Activated T-cell treated with anti-CD3 and anti-CD28 coated beads for 48 hours (primary cell): ENCODE measurements at regions not wholly inside any gene's neighbourhood (a gene's known extent, or its start where the extent isn't known, plus 50 kb on each side); places are given as distances from the start of the nearest gene placed in this dataset.
"Not testable (repeated sequence)": the region's sequence is repeated elsewhere in the genome, so short reads cannot be mapped to it uniquely, and the experiment has no call there.

ENCODE experiments used
- DNase-seq: peaks from one replicate; pipeline ENCODE4 v3.0.0-alpha.2; 2020; ENCODE audit warnings: low read depth

DNA sequence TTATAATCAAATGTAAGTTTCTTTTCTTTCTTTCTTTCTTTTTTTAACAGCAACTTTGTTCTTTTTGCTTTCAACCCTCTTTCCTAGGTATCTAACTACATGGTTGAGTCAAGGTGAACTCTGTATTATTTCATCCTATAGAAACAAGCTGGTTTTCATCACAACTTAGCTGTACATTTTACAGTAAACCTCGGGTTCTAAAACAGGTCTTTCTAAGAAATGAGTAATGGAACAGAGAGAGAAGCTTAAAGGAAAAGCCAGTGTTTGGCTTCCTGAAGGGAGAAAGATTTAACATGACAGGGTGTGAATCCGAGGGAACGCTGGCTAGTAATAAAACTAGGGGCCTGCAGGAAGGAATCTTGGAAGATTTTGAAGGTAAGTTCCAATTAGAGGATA lies 143.4 kb upstream of the ITGB1 start:
- no peak for DNase-seq

DNA sequence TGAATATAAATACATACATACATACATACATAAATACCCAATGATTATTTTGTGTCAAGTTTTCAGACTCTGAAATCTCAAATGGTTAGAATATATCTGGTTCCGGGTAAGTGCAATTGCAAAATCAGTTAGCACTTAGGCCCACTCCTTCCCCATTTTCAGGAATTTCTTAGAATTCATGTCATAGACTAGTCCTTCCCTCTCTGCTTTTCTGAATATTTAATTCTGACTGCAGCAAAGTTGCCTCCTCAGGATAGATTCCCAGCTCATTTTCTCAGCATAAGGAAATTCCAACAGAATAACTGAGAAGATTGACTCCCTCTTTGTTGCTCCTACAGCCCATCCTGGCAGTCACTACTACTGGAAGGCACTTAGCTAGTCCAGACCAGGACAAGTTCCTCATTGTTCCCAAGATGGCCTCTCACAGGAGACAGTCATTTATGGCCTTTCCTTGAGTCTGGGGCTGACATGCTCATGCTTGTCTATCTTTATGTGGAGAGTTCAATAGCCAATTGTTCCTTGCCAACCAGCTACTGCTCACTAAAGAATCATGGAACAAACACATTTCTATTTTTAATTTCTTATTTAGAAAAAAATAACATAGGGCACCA lies 142.9 kb upstream of the ITGB1 start:
- DNase-seq = no peak

DNA sequence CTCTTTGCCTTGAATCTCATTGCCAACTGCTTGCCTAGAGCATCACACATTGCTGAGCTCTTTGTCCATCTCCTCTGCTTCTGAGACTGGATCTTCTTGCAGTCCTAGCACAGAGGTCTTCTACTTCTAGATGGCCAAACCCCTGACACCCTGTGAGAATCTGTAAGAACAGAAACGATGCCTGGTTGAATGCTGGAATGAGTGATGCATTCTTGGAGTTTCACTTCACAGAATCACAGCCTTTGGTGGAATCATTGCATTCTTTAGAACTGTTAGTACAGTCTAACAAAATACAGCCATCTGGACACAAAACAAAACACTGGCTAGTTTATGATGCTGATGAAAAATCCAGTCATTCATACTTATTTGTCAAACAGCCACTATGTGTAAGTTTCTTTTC lies 141.7 kb upstream of the ITGB1 start:
- no peak for DNase-seq

DNA sequence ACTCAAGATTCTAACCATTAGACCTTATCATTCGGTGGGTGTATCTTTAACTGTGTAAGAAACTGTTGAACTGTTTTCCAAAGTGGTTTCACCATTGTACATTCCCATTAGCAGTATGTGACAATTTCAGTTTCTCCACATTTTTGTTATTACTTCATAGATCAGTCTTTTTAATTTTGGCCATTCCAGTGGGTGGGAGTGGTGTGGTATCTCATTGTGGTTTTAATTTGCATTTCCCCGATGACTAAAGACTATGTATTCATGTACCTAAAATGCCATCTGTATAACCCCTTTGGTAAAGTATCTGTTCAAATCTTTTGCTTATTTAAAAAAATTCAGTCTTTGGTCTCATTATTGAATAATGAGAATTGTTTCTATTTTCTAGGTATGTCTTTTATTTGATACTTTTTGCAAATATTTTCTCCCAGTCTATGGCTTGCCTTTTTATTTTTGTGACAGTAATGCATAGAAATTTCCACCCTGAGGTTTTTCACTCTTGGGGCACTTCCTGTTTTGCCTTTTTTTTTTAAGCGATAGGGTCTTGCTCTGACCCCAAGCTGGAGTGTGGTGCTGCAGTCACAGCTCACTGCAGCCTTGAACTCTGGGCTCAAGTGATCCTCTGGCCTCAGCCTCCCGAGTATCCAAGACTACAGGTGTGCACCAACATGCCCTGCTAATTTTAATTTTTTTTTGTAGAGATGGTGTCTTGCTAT lies 141.1 kb upstream of the ITGB1 start:
- no peak for DNase-seq

DNA sequence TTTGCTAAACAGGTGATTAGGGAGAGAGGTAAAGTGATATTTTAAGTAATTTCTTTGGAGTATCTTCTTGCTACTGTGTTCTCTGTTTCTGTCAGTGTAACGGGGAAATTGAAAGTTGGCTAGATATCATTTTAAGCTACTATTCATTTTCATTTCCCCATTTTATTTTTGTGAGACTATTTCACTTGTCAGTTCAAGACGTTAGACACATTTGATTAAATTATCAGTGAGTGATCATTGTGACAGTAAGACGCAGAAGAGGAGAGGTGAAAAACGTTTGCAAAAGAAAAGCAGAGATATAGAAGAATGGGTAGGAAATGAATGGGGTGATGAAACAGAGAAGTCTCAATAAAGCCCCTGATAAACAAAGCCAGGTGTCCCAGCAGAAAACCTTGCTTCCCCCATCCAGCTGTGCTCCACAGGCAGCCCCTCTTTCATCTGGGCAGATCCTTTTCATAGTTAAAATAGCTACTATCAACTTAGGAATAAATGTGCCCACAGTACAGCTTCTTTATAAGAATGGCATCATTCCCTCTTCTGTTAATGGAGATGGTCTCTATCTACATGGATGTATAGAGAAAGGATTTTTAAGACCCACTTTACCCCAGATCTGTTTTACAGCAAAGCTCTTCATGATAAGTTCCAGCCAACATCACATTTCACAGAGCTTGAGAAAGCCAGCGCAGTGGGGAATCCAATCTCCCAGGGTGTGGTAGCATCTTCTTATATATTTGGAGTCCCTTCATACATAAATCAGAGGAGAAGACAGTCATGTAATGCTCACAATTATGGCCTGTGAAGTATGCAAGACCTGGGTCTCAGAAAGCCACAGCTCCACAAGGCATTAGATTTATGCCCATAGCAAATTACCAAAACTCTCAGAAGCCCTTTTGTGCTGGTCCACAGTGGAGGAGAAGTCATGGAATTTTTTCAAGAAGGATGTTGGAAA lies 138.1 kb upstream of the ITGB1 start:
- DNase-seq = no peak

DNA sequence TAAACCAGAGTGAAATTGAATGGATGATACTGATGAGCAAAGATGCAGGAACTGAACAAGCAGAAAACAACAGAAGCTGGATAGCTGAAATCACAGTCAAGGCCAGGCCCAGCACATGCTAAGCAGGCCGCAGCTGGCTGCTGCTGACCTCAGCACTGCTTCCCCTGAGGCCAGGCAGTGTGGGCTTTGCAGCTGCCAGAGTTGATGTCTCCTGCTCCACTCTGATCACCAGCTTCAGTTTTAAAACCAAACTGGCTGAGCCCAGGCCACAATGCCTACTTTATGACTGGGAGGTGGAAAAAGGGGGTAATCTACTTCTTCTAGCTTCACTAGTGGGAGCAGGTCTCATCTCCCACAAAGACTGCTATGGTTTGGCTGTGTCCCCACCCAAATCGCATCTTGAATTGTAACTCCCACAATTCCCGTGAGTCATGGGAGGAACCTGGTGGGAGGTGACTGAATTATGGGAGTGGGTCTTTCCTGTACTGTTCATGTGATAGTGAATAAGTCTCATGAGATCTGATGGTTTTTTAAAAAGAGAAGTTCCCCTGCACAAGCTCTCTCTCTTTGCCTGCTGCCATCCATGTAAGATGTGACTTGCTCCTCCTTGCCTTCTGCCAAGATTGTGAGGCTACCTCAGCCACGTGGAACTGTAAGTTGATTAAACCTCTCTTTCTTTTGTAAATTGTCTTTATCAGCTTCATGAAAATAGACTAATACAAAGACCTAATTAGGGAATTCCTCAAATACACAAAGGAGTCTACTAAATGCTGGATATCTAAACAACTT lies 136.4 kb upstream of the ITGB1 start:
- DNase-seq = no peak

DNA sequence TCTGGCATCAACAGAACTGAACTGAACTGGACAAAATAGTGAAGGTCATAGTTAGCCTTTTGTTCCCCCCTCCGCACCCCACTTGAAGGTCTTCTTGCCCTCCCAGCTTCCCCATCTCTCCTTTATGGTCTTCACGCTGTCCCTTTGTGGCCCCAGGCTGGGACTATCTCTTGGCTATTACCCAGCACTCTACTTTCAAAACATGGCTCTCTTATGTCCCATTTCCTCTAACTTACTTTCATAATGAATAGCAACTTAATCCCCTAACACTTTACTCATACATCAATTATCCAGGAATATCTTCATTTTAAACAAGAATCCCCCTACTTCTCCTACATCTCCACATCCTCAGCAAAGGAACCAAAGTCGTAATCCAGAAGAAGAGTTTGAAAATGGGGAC lies 135.3 kb upstream of the ITGB1 start:
- DNase-seq = no peak

DNA sequence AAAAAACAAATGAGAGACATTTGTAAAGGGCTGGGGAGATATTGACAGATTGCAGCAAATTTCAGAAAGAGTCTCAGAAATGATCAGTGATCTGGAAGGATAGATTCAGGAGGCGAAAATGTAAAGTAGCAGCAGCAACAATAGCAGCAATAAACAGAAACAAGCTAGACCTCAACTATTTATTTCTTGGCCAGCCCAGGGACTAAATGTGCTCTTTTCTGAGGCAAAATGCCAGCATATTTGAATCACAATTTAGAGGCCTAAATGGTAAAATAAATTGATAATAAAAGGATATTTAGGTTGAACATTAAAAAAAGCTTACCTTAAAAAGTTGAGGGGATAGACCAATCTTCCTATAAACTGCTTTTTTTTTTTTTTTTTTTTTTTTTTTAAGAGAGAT lies 134.6 kb upstream of the ITGB1 start:
- DNase-seq = no peak

DNA sequence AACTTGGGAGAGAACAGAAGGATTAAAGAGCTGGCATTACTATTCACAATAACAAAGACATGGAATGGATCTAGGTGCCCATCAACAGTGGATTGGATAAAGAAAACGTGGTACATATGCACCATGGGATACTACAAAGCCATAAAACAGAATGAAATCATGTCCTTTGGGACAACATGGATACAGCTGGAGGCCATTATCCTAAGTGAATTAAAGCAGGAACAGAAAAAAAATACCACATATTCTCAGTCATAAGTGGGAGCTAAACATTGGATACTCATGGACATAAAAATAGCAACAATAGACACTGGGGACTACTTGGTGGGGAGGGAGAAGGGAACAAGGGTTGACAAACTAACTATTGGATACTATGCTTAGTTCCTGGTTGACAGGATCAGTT lies 133.2 kb upstream of the ITGB1 start:
- DNase-seq = no peak

DNA sequence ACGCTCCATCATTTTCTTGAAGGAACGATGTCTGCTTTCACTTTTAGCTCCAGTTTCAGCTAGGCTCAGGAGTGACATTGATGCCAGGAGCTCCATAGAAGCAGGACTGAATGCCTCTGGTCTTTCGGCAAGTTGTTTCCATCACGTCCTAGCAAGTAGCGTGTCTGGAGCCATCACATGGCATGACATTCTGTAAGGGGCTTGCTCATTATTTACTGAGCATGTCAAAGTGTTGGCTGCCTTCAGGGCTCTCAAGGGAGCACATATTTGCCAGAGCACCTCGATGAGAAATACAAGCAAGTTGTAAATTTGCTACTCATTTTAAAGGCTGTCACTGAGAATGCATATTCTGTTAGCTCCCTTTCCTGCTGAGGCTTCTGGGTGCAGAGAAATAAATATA lies 131.0 kb upstream of the ITGB1 start:
- DNase-seq = no peak

DNA sequence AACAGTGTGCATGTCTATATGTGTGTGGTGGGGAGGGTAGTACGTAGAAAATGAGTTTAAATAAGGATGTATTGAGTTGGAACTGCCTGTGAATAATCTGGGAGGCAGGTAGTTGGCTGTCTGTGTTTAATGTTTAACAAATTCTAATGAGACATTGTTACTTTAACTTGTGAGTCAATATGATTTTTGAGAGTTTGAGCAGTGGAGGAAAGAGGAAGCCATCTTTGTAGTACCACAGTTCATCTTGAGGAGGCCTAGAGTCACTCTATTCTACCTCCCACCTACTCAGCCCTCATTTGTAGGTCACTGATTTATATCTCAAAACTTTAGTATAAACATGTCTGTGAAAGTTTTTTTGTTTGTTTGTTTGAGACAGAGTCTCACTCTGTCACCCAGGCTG lies 129.9 kb upstream of the ITGB1 start:
- DNase-seq = no peak

DNA sequence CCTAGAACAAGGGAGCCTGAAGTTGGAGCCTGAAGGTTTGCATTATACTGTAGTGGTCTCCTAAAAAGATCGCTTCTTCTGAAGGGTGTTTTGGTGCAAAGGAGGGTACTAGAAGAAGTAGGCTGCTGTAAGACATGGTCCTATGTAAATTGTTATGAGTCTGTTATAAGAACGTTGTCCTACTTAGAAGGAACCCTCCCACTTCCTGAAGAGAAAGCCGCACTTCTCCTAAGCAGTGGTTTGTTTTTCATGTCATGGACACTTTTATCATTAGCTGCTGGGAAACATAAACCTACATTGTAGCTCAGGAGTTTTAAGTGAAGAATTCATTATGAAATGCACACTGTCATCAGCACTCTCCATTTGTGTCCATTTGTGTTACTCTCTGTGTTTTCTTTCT lies 129.1 kb upstream of the ITGB1 start:
- no peak for DNase-seq

DNA sequence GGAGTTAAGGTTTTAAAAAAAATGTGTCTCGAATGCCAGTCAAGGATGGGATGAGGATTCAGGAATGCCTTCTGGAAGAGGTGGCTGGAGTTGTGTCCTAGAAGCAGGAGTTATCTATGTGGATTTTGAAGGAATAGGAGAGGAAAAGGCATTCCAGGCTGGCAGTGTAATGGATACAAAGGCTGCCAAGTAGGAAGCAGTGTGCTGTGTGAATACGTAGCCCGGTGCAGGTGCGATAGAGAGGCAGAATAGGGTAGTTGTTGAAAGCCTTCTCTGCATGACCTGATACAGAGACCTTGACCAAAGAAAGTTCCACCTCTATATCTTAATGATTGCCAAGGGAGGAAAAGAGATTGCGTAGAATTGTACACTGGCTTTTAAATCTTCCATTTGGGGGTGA lies 128.1 kb upstream of the ITGB1 start:
- no peak for DNase-seq

DNA sequence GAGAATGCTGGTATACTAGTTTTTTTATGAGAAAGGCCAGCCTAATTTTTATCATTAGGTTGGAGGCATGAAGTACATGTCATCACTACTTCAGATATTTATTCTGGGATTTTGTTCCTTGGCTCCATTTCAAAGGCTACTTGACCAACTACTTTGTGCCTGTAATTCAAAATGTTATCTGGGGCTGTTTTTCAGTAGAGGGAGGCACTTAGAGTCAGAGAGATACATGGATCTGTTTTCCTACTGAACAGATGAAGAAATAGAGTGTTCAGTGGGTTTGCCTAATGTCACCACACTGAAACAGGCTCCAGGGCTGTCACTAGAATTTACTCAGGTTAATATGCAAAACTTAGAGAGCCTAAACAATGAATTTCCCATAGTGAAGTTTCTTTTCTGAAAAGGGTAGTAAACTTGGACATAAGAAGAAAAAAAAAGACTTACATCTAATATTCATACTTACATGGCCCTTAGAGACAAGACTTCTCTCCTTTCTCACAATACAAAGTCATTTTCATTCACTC lies 127.3 kb upstream of the ITGB1 start:
- DNase-seq = no peak

DNA sequence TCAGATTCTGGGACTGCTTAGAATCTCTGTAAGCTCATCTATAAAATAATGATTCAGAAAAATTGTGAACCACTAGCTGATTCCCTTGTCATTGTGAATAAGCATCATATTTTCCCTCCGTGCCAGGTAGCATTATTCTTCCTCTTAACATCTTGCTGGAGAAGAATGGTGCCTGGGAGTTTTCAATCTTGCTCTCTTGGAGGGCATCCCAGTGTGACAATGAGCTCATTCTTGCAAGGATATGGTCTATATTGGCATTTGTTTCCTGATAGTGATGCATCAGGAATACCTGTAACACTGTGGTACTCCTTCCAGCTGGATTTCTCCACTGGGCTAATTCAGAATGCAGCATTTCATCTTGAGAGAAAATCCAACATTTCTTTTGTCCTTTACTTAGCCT lies 126.4 kb upstream of the ITGB1 start:
- DNase-seq = no peak

DNA sequence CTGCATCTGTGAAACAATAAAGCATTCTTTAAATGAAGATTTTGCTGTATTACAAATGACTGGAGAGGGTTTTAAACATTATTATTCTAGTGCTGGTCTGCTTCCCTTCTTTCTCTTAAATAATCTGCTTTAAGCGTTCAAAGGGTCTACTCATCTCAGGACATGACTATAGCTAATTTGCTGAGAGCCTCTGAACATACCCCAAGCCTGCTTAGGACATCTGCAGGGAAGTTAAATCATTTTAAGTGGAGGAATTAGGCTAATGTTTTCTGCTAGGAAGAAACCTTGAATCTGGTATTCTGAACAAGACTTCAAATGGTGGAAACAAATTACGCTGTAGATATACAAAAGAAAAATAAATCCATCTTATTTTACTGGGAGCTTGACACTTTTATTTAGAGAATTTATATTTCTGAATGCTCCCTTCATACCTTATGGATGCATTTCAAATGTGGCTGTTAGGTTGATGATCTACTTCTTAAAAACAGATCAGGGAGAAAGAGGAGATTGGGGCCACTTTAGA lies 124.4 kb upstream of the ITGB1 start:
- no peak for DNase-seq

DNA sequence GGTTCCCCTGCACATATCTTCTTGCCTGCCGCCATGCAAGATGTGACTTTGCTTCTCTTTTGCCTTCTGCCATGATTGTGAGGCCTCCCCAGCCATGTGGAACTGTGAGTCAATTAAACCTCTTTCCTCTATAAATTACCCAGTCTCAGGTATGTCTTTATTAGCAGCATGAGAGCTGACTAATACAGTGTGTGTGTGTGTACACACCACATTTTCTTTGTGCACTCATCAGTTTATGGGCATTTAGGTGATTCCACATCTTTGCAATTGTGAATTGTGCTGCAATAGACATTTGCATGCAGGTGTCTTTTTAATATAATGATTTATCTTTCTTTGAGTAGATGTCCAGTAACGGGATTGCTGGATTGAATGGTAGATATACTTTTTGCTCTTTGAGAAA lies 122.4 kb upstream of the ITGB1 start:
- DNase-seq = not testable (repeated sequence)

DNA sequence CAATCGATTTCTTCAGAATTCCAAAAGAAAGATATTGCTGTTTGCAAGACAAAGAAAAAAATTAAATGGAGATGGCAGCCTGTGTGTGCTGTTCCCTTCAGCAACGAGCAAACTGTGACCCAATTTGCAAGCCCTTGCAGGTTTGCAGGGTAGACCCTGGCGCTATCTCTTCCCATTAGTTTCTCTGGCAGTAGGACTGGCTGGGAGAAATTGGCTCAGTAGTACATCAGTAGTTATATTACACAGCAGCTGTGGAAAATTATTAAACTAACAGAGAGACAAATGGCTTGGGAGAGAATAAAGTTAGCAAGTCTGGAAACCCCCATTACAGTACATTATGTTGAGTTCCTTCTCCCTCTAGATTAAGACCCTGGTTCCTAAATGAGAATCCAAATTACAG lies 116.4 kb upstream of the ITGB1 start:
- no peak for DNase-seq

DNA sequence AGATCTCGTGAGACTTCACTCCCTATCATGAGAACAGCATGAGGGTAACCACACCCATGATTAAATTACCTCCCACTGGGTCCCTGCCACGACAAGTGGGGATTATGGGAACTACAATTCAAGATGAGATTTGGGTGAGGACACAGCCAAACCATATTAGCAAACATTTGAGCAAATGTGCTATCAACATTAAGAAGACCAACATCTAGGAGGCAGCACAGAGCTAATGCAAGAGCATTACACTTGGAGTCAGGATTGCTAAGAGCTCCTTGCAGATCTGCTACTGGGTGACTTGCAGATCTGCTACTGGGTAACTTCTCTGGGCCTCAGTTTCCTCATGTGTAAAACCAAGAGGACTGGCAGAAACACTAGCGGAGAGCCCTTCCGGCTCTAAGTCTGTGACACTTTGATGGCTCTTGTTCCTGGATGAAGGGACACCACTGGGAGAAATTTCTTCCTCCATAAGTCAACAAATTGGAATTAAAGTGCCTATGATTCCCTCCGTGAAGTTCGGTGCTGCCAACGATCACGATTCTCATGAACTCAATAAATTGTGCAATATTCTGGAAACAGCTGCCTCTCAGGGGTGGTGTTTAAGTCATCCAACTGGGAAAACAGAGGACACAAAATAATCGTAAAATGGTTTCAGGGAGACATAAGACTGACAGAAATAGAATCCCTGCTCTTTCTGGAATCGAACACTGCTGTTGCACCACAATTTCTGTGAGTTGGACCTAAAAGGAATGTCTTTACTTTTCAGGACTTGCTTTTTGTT lies 115.8 kb upstream of the ITGB1 start:
- DNase-seq = no peak

DNA sequence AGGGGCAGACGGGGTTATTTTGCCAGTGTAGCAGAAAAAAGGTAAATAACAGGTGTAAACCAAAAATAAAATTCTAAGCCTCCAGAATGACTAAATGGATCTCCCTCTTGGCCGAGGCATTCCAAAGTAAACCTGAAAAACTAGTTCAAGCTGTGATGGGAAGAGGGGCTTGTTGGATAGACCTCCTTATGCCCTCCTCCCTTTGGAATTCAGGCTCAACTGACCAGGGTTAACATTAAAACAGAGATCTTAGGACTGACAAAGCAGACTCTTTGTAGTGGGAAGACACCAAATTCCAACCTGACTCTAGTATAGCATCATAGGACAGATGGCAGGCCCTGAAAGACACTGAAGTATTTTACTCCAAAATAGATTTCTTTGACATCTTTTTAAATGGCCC lies 113.8 kb upstream of the ITGB1 start:
- no peak for DNase-seq

DNA sequence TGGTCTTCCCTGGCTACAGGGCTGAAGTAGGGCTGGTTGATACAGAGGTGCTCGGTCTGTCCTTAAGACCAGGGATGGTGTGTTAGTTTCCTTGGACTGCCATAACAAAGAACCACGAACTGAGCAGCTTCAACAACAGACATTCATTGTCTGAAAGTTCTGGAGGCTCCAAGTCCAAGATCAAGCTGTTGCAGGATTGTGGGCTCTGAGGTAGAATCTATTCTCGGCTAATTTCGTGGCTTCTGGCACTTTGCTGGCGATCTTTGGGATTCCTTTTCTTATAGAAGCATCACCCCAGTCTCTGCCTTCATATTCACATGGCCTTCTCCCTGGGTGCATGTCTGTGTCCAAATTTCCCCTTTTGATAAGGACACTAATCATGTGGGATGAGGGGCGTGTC lies 112.1 kb upstream of the ITGB1 start:
- no peak for DNase-seq
